GM06990 (cell line): ENCODE measurements at regions not wholly inside any gene's neighbourhood (a gene's known extent, or its start where the extent isn't known, plus 50 kb on each side); places are given as distances from the start of the nearest gene placed in this dataset.

Experiments
- DNase-seq: peaks from one replicate; pipeline ENCODE4 v3.0.0-alpha.2; 2011; ENCODE audit not compliant: insufficient read length; ENCODE audit errors: extremely low read depth
- H3K27me3 ChIP-seq: replicated peaks from 2 replicates; pipeline ENCODE4 v1.6.0; 2011; ENCODE audit warnings: low read length; ENCODE audit not compliant: control insufficient read depth, insufficient read depth
- H3K36me3 ChIP-seq: 2 replicates; pipeline ENCODE4 v1.5.1; 2011; ENCODE audit warnings: low read length; ENCODE audit not compliant: control insufficient read depth, insufficient read depth
- H3K4me3 ChIP-seq: replicated peaks from 2 replicates; pipeline ENCODE4 v1.5.1; 2011; ENCODE audit warnings: low read depth, mild to moderate bottlenecking, control low read depth, low read length
- TF ChIP-seq, protein P1 (sequence below): IDR thresholded peaks from 2 replicates; pipeline ENCODE4 v1.5.1; 2011; ENCODE audit warnings: low read length, control low read depth, mild to moderate bottlenecking, inconsistent platforms; ENCODE audit not compliant: insufficient read depth, poor library complexity, severe bottlenecking

DNA sequence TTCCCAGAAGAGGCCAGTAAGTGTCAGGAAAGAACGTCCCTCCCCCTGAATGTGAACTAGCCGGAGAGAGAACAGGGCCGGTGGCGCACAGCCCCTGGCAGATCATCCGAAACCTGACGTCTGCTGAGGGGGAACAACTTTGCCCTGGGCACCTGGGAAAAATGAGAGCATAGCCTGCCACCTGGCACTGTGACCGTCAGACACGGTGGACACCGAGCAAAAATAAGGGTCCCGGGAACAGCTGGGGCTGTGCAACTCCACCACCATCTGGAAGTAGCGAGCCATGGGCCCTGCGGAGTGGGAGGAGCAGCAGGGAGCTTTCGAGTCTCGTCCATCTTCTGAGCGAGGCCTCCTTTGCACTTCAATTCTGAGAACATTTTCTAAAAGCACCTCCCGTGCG is 110.8 kb downstream of the EDN3 start:
- no peaks in the 10 kb centered on the region for H3K36me3 ChIP-seq
- DNase-seq: no peak
- no peaks in the 10 kb centered on the region; the same call in 1 of the 2 replicates for H3K27me3 ChIP-seq
- TF ChIP-seq, protein P1, sequence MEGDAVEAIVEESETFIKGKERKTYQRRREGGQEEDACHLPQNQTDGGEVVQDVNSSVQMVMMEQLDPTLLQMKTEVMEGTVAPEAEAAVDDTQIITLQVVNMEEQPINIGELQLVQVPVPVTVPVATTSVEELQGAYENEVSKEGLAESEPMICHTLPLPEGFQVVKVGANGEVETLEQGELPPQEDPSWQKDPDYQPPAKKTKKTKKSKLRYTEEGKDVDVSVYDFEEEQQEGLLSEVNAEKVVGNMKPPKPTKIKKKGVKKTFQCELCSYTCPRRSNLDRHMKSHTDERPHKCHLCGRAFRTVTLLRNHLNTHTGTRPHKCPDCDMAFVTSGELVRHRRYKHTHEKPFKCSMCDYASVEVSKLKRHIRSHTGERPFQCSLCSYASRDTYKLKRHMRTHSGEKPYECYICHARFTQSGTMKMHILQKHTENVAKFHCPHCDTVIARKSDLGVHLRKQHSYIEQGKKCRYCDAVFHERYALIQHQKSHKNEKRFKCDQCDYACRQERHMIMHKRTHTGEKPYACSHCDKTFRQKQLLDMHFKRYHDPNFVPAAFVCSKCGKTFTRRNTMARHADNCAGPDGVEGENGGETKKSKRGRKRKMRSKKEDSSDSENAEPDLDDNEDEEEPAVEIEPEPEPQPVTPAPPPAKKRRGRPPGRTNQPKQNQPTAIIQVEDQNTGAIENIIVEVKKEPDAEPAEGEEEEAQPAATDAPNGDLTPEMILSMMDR: no peak
- H3K4me3 ChIP-seq: no peak overlapping the region

DNA sequence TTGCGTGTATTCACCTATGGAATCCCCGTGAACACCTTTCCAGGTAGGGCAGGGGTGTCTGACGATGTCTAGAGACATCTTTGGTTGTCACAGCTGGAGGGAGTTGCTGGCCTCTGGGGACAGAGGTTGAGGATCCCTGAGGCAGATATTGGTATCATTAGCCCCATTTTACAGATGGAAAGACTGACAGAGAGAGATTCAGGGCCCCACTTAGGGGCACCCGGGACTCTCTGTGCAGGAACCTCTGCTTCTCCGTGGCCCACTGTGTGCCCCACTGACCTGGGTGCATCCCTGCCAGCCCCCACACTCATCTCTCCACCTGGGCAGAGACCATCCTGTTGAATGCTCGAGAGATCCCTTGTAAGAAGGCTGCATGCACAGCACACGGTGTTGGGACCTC is 111.2 kb downstream of the EDN3 start:
- DNase-seq: no peak
- Histone ChIP-seq H3K36me3 (no peaks in the 10 kb centered on the region), H3K4me3 (no peak overlapping the region), H3K27me3 (no peaks in the 10 kb centered on the region; the same call in 1 of the 2 replicates)
- TF ChIP-seq, protein P1: no peak

DNA sequence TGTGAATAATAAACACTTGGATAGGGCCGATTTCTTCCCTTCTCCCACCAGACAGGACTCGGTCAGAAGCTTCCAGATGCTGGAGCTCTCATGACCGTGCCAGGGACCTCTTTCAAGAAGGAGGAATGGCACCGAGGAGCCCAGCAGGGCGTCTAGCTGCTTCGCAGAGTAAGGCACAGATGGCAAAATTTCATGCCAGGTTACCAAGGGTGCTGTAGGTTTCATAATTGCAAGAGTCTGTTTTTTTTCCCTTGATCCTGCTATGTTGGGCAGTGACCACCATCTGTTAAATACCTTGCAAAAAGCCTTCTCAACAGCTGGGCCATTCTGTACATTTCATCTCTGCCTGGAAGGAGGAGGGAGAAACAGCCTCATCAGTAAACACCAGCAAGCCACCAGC is 111.8 kb downstream of the EDN3 start:
- H3K27me3 ChIP-seq: no peaks in the 10 kb centered on the region; the same call in 1 of the 2 replicates
- no peak for DNase-seq
- H3K4me3 ChIP-seq: no peak overlapping the region
- H3K36me3 ChIP-seq: no peaks in the 10 kb centered on the region
- TF ChIP-seq, protein P1: no peak

DNA sequence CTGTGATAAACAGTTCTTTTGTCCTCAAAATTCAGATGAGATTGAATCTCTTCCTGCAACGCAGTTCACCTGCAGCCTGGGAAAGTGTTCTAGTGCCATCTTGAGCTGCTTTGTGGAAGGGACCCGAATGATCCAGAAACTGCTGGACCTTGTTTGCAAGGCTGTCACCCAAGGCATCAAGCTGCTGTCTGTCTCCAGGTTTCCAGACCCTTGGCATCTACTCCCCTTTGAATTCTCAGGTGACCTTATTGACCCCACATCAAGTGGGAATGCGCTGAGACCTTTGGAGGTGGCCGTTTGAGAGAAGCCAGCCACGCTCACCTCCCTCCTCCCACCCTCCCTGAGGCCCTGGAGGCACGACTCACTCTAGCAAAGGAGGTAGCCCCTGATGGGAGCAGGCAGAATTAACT is 112.5 kb downstream of the EDN3 start:
- H3K27me3 ChIP-seq: peaks cover under 1% of the 10 kb centered on the region; the same call in 1 of the 2 replicates
- no peak for DNase-seq
- TF ChIP-seq, protein P1: no peak
- H3K4me3 ChIP-seq: no peak overlapping the region
- no peaks in the 10 kb centered on the region for H3K36me3 ChIP-seq

DNA sequence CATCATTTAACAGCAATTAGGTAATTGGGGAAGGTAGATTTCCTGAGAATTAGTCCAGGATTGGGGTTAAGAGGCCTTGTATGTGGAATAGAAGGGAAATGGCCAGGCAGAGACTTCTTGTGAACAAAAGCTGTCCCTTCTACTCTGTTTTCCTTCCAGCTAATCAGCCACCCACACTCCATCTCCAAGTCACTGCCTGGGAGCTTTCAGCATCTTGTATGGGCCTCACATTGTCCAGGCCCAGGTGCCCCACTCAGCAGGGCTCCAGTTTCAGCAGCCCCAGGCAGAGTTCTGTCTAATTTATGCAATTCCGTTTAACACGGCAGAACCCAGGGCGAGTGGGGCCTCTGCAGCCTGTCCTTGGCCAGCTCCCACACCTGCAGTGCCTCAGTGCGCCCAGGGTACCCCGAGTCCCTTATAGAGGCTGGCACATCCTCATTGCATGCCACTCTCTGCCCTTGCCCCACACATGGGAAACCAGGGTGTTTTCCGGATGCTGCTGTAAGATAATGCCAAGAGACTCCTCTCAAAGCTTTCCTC is 113.0 kb downstream of the EDN3 start:
- Histone ChIP-seq H3K27me3 (peaks cover 1% of the 10 kb centered on the region; the same call in 1 of the 2 replicates), H3K4me3 (no peak overlapping the region), H3K36me3 (no peaks in the 10 kb centered on the region)
- no peak for DNase-seq
- TF ChIP-seq, protein P1: no peak

DNA sequence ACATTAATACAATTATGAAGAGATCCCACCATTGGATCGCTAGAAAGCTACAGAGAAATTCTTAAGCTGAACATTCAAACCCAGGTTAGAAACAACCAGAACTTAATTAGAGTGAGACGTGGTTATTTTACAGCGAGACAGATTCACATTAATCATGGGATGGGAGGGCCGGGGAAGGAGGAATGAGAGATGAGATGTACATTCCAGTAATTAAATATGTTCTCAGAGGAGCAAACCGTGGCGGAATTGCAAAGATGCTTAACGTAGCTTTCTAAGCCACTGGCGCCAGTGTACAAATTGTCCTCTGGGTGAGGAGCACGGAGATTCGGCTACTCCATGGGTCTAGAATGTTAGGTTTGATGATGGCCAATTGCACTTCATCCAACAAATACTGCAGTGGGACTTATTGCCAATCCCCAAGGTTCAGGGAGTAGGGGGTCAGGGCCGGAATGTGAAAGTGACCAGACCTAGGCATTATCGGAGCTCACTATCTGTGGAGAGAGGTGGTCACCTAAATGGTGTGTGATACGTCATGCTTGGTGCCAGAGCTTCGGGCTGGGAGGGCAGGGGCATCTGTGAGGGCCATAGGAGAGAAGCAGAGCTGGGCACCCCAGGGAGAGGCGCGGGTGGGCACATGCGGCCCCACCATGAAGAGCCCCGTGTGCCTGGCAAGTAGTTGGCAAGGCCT is 114.7 kb downstream of the EDN3 start:
- Histone ChIP-seq H3K4me3 (no peak overlapping the region), H3K27me3 (peaks cover 1% of the 10 kb centered on the region; the same call in 1 of the 2 replicates), H3K36me3 (no peaks in the 10 kb centered on the region)
- no peak for DNase-seq
- TF ChIP-seq, protein P1: no peak
